ENCODE measurements at regions not wholly inside any gene's neighbourhood (a gene's known extent, or its start where the extent isn't known, plus 50 kb on each side); places are given as distances from the start of the nearest gene placed in this dataset.
A peak's percentile ranks its signal among the peaks of the same experiment; 100 is the strongest.
"Not testable (repeated sequence)": the region's sequence is repeated elsewhere in the genome, so short reads cannot be mapped to it uniquely, and the experiment has no call there.

- intact Hi-C loops (cut with DNase I) = no loop called here
- ATAC-seq (no peak), DNase-seq (no peak)
Observed at GRCh38 chr7:3133811-3134385, 90.2 kb upstream of the CARD11 start.

- intact Hi-C loops (cut with DNase I) = no loop called here
- DNase-seq = no peak
- no peak for ATAC-seq
Observed at GRCh38 chr7:3134745-3135144, 91.1 kb upstream of the CARD11 start.

- no peak for DNase-seq
- no peak for ATAC-seq
- intact Hi-C loops (cut with DNase I) = no loop called here
Observed at GRCh38 chr7:3135626-3136025, 92.0 kb upstream of the CARD11 start.

- DNase-seq (no peak), ATAC-seq (no peak)
- intact Hi-C loops (cut with DNase I) = no loop called here
Observed at GRCh38 chr7:3138206-3138605, 94.5 kb upstream of the CARD11 start.

GRCh38 chr7:3138997-3139396, 95.3 kb upstream of the CARD11 start:
- intact Hi-C loops (cut with DNase I) = no loop called here
- ATAC-seq (no peak), DNase-seq (no peak)

DNA sequence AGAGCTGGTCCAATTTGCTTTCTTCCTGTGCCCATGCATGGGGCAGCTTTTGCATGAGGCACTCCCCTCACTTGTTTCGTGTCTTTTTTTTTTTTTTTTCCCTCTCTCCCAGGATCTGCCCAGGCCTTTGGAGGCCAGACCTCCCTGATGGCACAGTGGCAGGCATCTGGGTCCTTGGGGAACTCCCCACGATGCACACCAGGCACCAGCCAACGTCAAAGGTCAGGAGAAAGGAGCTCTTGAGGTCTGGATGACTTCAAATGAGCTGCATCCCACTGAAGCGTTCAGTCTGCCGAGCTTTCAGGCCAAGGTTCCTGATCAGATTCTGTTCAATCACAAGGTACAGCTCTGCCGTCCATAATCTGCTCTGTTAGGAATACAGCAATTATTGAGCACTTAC, 97.2 kb upstream of the CARD11 start:
- no peak for ATAC-seq
- intact Hi-C loops (cut with DNase I) = no loop called here
- DNase-seq = no peak

- no peak for ATAC-seq
- intact Hi-C loops (cut with DNase I) = no loop called here
- no peak for DNase-seq
Observed at GRCh38 chr7:3141326-3141725, 97.7 kb upstream of the CARD11 start.

DNA sequence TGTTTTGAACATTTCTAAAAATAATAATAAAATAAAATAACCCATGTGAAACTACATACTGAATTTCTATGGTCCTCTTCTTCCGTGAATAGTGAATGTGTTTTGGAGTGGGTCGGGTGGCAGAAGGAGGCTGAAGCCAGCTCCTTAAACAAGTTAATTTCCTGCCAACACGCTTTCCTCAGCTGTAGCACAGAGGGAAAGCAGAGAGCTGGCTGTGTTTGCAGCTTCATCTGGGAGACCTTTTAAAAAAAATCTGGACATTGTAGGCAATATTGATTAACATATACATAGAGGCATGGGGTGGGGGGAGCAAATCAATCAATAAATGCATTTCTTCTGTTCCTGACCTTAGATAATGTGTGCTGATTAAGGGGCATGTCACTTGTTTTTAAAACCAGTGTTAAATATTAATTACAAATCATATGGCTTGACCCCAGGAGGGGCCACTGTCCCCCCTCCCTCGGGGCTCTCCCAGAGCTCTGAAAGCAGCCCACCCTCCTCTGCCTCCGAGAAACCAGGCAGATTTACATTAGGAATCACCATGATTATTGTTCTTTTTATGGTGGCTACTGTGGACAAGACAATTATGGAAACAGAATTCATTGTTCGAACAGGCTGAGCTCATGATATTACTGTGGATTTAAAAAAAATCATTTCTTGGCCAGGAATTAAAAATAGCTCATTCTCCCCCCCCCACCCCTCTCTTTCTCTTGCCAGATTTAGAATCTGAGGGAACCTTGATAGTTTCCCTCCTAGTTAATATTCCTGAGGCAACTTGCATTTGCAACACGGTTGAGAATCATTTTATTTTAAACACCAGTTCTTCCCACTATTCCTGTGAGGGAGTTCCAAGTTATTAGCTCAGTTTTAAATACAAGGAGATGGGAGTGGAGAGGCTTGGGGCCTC, 100.5 kb upstream of the CARD11 start:
- ATAC-seq (no peak), DNase-seq (no peak)
- intact Hi-C loops (cut with DNase I) = no loop called here

DNA sequence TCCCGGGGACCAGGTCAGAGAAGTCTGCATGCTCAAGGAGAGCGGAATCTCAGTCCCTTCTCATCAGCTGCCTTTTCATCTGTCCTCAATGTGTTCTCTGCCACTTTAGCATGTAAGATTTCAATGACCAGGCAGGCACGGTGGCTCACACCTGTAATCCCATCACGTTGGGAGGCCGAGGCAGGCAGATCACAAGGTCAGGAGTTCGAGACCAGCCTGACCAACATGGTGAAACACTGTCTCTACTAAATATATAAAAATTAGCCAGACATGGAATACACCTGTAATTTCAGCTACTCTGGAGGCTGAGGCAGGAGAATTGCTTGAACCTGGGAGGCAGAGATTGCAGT, 101.1 kb upstream of the CARD11 start:
- ATAC-seq; intact Hi-C loops (cut with DNase I); DNase-seq: not testable (repeated sequence)

- ATAC-seq = no peak
Observed at GRCh38 chr7:3146571-3147226, 103.0 kb upstream of the CARD11 start.

GRCh38 chr7:3148471-3148870, 104.8 kb upstream of the CARD11 start:
- ATAC-seq; DNase-seq; intact Hi-C loops (cut with DNase I): not testable (repeated sequence)

More at GRCh38 chr7:3146571-3147226, 103.0 kb upstream of the CARD11 start:
- no peak for DNase-seq
- intact Hi-C loops (cut with DNase I) = no loop called here

- intact Hi-C loops (cut with DNase I) = no loop called here
- DNase-seq (no peak), ATAC-seq (no peak)
Observed at GRCh38 chr7:3149231-3149995, 105.7 kb upstream of the CARD11 start.

DNA sequence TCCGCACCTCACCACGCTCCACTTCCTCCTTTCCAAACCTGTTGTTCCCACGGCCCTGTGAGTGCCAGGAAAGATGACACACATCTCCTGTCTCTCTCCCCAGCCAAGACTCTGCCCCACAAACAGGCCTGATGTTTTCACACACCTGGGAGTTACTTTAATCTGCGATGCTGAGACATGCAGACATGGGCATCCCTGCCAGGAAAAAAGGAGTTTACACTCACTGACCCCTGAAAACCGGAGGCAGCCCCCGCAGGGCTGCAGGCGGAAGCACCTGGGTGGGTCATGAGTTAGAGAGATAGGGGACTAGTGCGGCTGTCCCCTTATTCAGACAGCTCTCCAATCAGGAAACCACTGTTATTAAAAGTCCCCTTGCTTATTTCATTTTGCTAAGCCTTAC, 106.4 kb upstream of the CARD11 start:
- ATAC-seq (no peak), DNase-seq (no peak)
- intact Hi-C loops (cut with DNase I) = loop anchor here in 1 of 2 donors (10.0 kb wide), 1 partner anchor 265 kb away; no protein-coding TSS in a partner anchor

DNA sequence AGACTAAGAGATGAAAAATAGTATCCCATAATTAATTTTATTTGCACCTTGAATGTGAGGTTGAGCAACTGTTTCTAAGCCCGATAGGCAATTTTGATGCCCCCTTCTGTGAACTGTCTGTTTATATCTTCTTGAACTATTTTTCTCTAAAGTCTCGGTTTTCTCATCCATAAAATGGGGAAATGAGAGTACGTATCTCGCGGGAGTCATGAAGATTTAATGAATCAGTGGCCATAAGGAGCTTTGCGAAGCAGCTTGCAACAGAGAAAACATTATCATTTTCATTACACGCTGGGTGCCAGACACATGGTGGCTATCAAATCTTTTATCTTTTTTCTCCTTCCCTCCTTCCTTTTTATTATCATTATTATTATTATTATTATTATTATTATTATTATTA, 108.1 kb upstream of the CARD11 start:
- ATAC-seq (no peak), DNase-seq (no peak)
- intact Hi-C loops (cut with DNase I) = loop anchor here in 1 of 2 donors (10.0 kb wide), 1 partner anchor 267 kb away; no protein-coding TSS in a partner anchor

- intact Hi-C loops (cut with DNase I) = loop anchor here in 1 of 2 donors (10.0 kb wide), 1 partner anchor 268 kb away; no protein-coding TSS in a partner anchor
- DNase-seq = no peak
- ATAC-seq = no peak
Observed at GRCh38 chr7:3152714-3153113, 109.0 kb upstream of the CARD11 start.

GRCh38 chr7:3153118-3153517, 109.5 kb upstream of the CARD11 start:
- intact Hi-C loops (cut with DNase I) = loop anchor here in 1 of 2 donors (10.0 kb wide), 1 partner anchor 268 kb away; no protein-coding TSS in a partner anchor
- DNase-seq = no peak

DNA sequence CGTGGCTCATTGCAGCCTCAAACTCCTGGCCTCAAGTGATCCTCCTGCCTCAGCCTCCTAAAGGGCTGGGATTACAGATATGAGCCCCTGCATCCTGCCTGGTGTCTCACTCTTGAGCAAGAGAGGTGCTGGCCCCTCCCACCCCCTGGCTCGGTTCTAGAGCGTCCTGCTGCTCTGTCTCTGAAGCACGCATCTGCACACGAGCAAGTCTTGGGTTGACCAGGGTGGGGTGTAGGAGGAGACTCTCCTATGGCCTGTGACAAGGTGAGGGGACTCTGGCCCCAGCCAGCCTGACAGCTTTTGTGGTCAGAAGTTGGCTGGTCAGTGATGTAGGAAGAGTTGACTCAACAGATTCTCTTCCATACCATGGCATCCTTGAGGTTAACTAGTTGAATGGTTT, 110.7 kb upstream of the CARD11 start:
- DNase-seq (no peak), ATAC-seq (no peak)
- intact Hi-C loops (cut with DNase I) = loop anchor here in 1 of 2 donors (10.0 kb wide), 1 partner anchor 270 kb away; no protein-coding TSS in a partner anchor

More at GRCh38 chr7:3153118-3153517, 109.5 kb upstream of the CARD11 start:
- ATAC-seq = no peak

- intact Hi-C loops (cut with DNase I) = loop anchor here (5.0 to 10.0 kb wide), 3 partner anchors 268 to 288 kb away; no protein-coding TSS in a partner anchor
- ATAC-seq (peak in 1 of 2 donors; percentile 53), DNase-seq (no peak)
Observed at GRCh38 chr7:3154881-3155494, 111.3 kb upstream of the CARD11 start.

DNA sequence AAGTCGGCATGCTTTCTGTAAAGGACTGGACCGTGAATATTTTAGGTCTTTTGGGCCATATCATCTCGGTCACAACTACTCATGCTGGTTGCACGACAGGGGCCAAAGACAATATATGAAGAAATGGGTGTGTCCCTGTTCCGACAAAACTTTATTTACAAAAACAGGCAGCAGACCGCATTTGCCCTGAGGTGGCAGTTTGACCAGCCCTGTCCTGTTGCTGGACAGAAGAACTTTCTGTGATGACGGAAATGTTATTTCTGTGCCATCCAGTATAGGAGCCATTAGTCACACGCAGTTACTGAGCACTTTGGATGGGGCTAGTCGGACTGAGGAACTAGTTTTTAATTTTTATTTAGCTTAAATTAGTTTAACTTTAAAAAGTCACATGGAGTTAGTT, 112.8 kb upstream of the CARD11 start:
- intact Hi-C loops (cut with DNase I) = loop anchor here (5.0 to 10.0 kb wide), 3 partner anchors 269 to 289 kb away; no protein-coding TSS in a partner anchor
- no peak for DNase-seq
- no peak for ATAC-seq

Measured in left cardiac atrium (tissue), 4 donors.